ENCODE measurements at regions not wholly inside any gene's neighbourhood (a gene's known extent, or its start where the extent isn't known, plus 50 kb on each side); places are given as distances from the start of the nearest gene placed in this dataset.
"Not testable (repeated sequence)": the region's sequence is repeated elsewhere in the genome, so short reads cannot be mapped to it uniquely, and the experiment has no call there.

DNA sequence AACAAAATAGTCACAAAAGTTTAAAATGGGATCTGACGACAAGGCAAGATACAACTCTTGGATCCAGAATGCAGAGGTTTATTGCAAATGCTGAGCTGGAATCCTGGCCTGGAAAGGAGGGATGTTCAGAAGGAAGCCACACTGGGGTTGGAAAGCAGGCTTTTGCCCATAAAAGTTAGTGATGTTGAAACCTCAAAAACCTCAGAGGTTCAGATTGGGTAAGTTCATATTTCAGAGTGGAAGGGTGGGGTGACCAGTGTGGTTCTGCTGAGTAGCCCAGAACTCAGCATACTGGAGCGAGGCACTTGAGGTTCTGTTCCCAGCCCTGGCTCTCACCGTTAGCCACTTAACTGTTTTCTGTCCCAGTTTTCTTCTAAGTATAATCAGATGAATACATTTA is 114.0 kb upstream of the OSTN start:
- Histone ChIP-seq H3K14ac (ENCODE audit: low read length in 2 of 2) (no peak overlapping the region), H3K79me1 (replicated peaks; ENCODE audit: low read length, poor library complexity, severe bottlenecking) (no peaks in the 10 kb centered on the region)
- 79% methylated on average over 2 of the region's 3 CpGs for WGBS

DNA sequence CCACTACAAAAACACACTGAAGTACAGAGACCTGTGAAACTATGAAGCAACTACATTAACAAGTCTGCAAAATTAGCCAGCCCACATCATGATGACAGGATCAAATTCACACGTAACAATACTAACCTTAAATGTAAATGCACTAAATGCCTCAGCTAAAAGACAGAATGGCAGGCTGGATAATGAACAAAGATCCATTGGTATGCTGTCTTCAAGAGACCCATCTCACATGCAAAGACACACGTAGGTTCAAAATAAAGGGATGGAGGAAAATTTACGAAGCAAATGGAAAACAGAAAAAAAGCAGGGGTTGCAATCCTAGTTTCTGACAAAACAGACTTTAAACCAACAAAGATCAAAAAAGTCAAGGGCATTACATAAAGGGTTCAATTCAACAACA is 120.1 kb upstream of the OSTN start:
- not testable (repeated sequence) for H2BK12ac ChIP-seq (ENCODE audit: low read length in 2 of 2); H2BK5ac ChIP-seq (ENCODE audit: low read depth, low read length, poor library complexity, severe bottlenecking); DNase-seq; H3K4me3 ChIP-seq (ENCODE audit: insufficient read depth in 1 of 2, low read depth in 1 of 2, low read length in 2 of 2); H3K27me3 ChIP-seq (ENCODE audit: control insufficient read depth in 1 of 2, insufficient read depth in 1 of 2, low read length in 2 of 2); H3K9ac ChIP-seq (ENCODE audit: low read length); H3K4ac ChIP-seq (ENCODE audit: low read depth in 1 of 2, low read length in 2 of 2); H2BK15ac ChIP-seq (ENCODE audit: low read depth, poor library complexity, severe bottlenecking); H3K4me1 ChIP-seq (ENCODE audit: control insufficient read depth, insufficient read depth, low read depth, low read length); H4K8ac ChIP-seq (ENCODE audit: low read length); H2BK120ac ChIP-seq (ENCODE audit: low read depth, low read length); H3K36me3 ChIP-seq (ENCODE audit: control insufficient read depth in 1 of 2, insufficient read depth in 2 of 2, low read depth in 1 of 2, low read length in 2 of 2); H4K91ac ChIP-seq (ENCODE audit: low read length); H3K79me1 ChIP-seq (replicated peaks; ENCODE audit: low read length, poor library complexity, severe bottlenecking); H2AFZ ChIP-seq (ENCODE audit: low read depth, low read length); H3K18ac ChIP-seq (ENCODE audit: low read depth in 1 of 2, low read length in 2 of 2); H3K14ac ChIP-seq (ENCODE audit: low read length in 2 of 2); H2AK5ac ChIP-seq (ENCODE audit: low read length, severe bottlenecking); H3K23ac ChIP-seq (ENCODE audit: low read length in 2 of 2); H3K27ac ChIP-seq (ENCODE audit: low read length, poor library complexity, severe bottlenecking); H3K4me2 ChIP-seq (ENCODE audit: low read length, poor library complexity, severe bottlenecking)
- 77% methylated on average over 3 of the region's 3 CpGs for WGBS
- peaks cover 26% of the 10 kb centered on the region for H3K9me3 ChIP-seq (ENCODE audit: control insufficient read depth, low read length)

More for the DNA sequence above, 114.0 kb upstream of the OSTN start:
- Histone ChIP-seq H3K9ac (ENCODE audit: low read length) (peak overlapping the region; percentile 51), H3K36me3 (ENCODE audit: control insufficient read depth in 1 of 2, insufficient read depth in 2 of 2, low read depth in 1 of 2, low read length in 2 of 2) (no peaks in the 10 kb centered on the region), H3K9me3 (ENCODE audit: control insufficient read depth, low read length) (peaks cover 4% of the 10 kb centered on the region), H3K27me3 (ENCODE audit: control insufficient read depth in 1 of 2, insufficient read depth in 1 of 2, low read length in 2 of 2) (no peaks in the 10 kb centered on the region), H2AK5ac (ENCODE audit: low read length, severe bottlenecking) (no peak overlapping the region), H2BK5ac (ENCODE audit: low read depth, low read length, poor library complexity, severe bottlenecking) (no peak overlapping the region), H2BK15ac (ENCODE audit: low read depth, poor library complexity, severe bottlenecking) (no peak overlapping the region), H3K4me1 (ENCODE audit: control insufficient read depth, insufficient read depth, low read depth, low read length) (no peaks in the 10 kb centered on the region), H4K8ac (ENCODE audit: low read length) (no peak overlapping the region), H3K4me3 (ENCODE audit: insufficient read depth in 1 of 2, low read depth in 1 of 2, low read length in 2 of 2) (no peak overlapping the region), H2AFZ (ENCODE audit: low read depth, low read length) (no peak overlapping the region), H4K91ac (ENCODE audit: low read length) (no peak overlapping the region), H3K4me2 (ENCODE audit: low read length, poor library complexity, severe bottlenecking) (no peak overlapping the region), H2BK12ac (ENCODE audit: low read length in 2 of 2) (no peak overlapping the region), H3K4ac (ENCODE audit: low read depth in 1 of 2, low read length in 2 of 2) (no peak overlapping the region), H3K27ac (ENCODE audit: low read length, poor library complexity, severe bottlenecking) (no peak overlapping the region), H3K18ac (ENCODE audit: low read depth in 1 of 2, low read length in 2 of 2) (no peak overlapping the region), H3K23ac (ENCODE audit: low read length in 2 of 2) (no peak overlapping the region), H2BK120ac (ENCODE audit: low read depth, low read length) (no peak overlapping the region)
- peak; percentile 1 for DNase-seq

DNA sequence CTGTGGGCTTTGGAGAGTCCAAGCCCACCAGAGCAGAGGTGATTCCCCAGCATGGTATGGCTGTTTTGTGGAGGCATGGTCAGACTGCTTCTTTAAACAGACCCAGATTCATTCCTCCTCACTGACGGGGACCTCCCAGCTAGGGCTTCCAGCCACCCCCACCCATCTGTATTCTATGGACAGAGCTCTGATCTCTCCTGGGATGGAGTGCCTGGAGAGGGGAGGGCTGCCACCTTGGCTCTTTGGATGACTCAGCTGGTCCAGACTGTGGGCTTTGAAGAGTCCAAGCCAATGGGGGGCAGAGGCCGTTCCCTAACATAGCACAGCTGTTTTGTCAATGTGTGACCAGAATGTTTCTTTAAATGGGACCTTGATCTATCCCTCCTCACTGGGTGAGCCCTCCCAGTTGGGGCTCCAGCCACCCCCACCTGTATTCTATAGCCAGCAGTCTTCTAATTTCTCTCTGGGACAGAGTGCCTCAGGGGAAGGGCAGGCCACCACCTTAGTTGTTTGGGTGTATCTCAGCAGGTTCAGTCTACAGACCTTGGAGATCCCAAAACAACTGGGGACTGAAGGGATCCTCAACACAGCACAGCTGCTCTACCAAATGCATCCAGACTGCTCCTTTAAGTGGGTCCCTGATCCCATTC is 122.0 kb upstream of the OSTN start:
- DNase-seq, result no peak
- Histone ChIP-seq H2AK5ac (ENCODE audit: low read length, severe bottlenecking) (no peak overlapping the region), H4K8ac (ENCODE audit: low read length) (no peak overlapping the region), H4K91ac (ENCODE audit: low read length) (no peak overlapping the region), H3K9me3 (ENCODE audit: control insufficient read depth, low read length) (peaks cover 26% of the 10 kb centered on the region), H3K36me3 (ENCODE audit: control insufficient read depth in 1 of 2, insufficient read depth in 2 of 2, low read depth in 1 of 2, low read length in 2 of 2) (no peaks in the 10 kb centered on the region), H3K9ac (ENCODE audit: low read length) (no peak overlapping the region), H2AFZ (ENCODE audit: low read depth, low read length) (no peak overlapping the region), H3K79me1 (replicated peaks; ENCODE audit: low read length, poor library complexity, severe bottlenecking) (no peaks in the 10 kb centered on the region), H2BK15ac (ENCODE audit: low read depth, poor library complexity, severe bottlenecking) (no peak overlapping the region), H3K14ac (ENCODE audit: low read length in 2 of 2) (no peak overlapping the region), H2BK5ac (ENCODE audit: low read depth, low read length, poor library complexity, severe bottlenecking) (no peak overlapping the region), H3K4me2 (ENCODE audit: low read length, poor library complexity, severe bottlenecking) (no peak overlapping the region), H3K18ac (ENCODE audit: low read depth in 1 of 2, low read length in 2 of 2) (no peak overlapping the region), H3K4me1 (ENCODE audit: control insufficient read depth, insufficient read depth, low read depth, low read length) (peaks cover 4% of the 10 kb centered on the region), H3K27ac (ENCODE audit: low read length, poor library complexity, severe bottlenecking) (no peak overlapping the region), H2BK120ac (ENCODE audit: low read depth, low read length) (no peak overlapping the region), H3K4ac (ENCODE audit: low read depth in 1 of 2, low read length in 2 of 2) (no peak overlapping the region), H3K27me3 (ENCODE audit: control insufficient read depth in 1 of 2, insufficient read depth in 1 of 2, low read length in 2 of 2) (no peaks in the 10 kb centered on the region), H3K4me3 (ENCODE audit: insufficient read depth in 1 of 2, low read depth in 1 of 2, low read length in 2 of 2) (no peak overlapping the region), H2BK12ac (ENCODE audit: low read length in 2 of 2) (no peak overlapping the region), H3K23ac (ENCODE audit: low read length in 2 of 2) (no peak overlapping the region)
- WGBS, result 78% methylated on average over 2 of the region's 2 CpGs

DNA sequence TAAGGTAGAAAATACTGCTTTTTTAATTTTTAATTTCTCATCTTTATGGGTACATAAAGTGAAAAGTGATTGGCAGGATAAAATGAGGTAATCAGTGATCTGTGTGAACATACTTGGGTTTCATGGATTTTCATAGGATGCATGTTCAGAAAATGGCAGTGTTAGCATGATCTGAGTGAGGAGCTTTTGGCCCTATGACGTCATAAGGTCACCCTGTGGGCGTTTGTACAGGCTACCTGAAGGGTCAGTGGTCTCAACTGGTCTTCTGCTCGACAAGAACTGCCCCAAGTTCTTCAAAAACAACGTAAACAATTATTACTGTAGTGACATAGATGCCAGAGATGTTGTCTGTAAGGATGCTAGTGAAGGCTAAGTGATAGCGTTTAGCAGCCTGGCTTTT is 124.5 kb upstream of the OSTN start:
- Histone ChIP-seq H2BK120ac (ENCODE audit: low read depth, low read length) (no peak overlapping the region), H2BK5ac (ENCODE audit: low read depth, low read length, poor library complexity, severe bottlenecking) (no peak overlapping the region), H3K4me3 (ENCODE audit: insufficient read depth in 1 of 2, low read depth in 1 of 2, low read length in 2 of 2) (no peak overlapping the region), H2AFZ (ENCODE audit: low read depth, low read length) (no peak overlapping the region), H4K8ac (ENCODE audit: low read length) (no peak overlapping the region), H2BK12ac (ENCODE audit: low read length in 2 of 2) (no peak overlapping the region), H3K18ac (ENCODE audit: low read depth in 1 of 2, low read length in 2 of 2) (no peak overlapping the region), H3K79me1 (replicated peaks; ENCODE audit: low read length, poor library complexity, severe bottlenecking) (no peaks in the 10 kb centered on the region), H3K27me3 (ENCODE audit: control insufficient read depth in 1 of 2, insufficient read depth in 1 of 2, low read length in 2 of 2) (no peaks in the 10 kb centered on the region), H3K9me3 (ENCODE audit: control insufficient read depth, low read length) (peaks cover 17% of the 10 kb centered on the region), H3K14ac (ENCODE audit: low read length in 2 of 2) (no peak overlapping the region), H3K23ac (ENCODE audit: low read length in 2 of 2) (no peak overlapping the region), H3K4me2 (ENCODE audit: low read length, poor library complexity, severe bottlenecking) (no peak overlapping the region), H3K4me1 (ENCODE audit: control insufficient read depth, insufficient read depth, low read depth, low read length) (peaks cover 5% of the 10 kb centered on the region), H4K91ac (ENCODE audit: low read length) (no peak overlapping the region), H3K9ac (ENCODE audit: low read length) (no peak overlapping the region), H2AK5ac (ENCODE audit: low read length, severe bottlenecking) (no peak overlapping the region), H3K4ac (ENCODE audit: low read depth in 1 of 2, low read length in 2 of 2) (no peak overlapping the region), H3K27ac (ENCODE audit: low read length, poor library complexity, severe bottlenecking) (no peak overlapping the region), H2BK15ac (ENCODE audit: low read depth, poor library complexity, severe bottlenecking) (no peak overlapping the region), H3K36me3 (ENCODE audit: control insufficient read depth in 1 of 2, insufficient read depth in 2 of 2, low read depth in 1 of 2, low read length in 2 of 2) (no peaks in the 10 kb centered on the region)
- WGBS, result 81% methylated on average over 5 of the region's 5 CpGs
- DNase-seq, result no peak
